ENCODE measurements at regions not wholly inside any gene's neighbourhood (a gene's known extent, or its start where the extent isn't known, plus 50 kb on each side); places are given as distances from the start of the nearest gene placed in this dataset.

DNA sequence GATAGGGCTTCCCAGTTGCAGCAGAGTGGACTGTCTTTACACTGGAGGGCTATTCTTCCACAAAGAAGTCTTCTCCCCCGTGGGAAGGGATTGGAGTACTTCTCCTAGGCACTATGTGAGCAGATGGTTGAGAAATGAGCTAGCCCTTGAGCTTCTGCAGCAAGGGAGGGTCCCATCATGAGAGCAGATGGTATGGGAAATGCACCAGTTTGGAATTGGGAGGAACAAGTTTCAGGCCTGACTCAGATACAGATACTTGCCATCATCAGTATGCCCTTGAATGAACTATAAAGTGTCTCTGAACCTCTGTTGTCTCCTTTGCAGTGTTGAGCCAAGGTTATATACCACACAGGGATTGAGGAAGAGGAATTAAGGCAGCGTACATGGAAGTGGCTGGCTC is 757.4 kb downstream of the RNF144A start:
- H3K27ac ChIP-seq (ENCODE audit: low read length) = no peak overlapping the region
- no peak overlapping the region for H3K4me3 ChIP-seq (ENCODE audit: low read length)
- peaks cover 2% of the 10 kb centered on the region for H3K9me3 ChIP-seq (replicated peaks; ENCODE audit: control insufficient read depth, low read depth, low read length)
- peaks cover 6% of the 10 kb centered on the region for H3K4me1 ChIP-seq (ENCODE audit: control insufficient read depth, insufficient read depth, low read length)
- DNase-seq = no peak
- H3K36me3 ChIP-seq (ENCODE audit: control insufficient read depth, insufficient read depth, low read length) = no peaks in the 10 kb centered on the region
- no peaks in the 10 kb centered on the region for H3K27me3 ChIP-seq (ENCODE audit: control insufficient read depth, insufficient read depth, low read length)
- WGBS (ENCODE audit: insufficient coverage) = 100% methylated on average over 1 of the region's 2 CpGs

DNA sequence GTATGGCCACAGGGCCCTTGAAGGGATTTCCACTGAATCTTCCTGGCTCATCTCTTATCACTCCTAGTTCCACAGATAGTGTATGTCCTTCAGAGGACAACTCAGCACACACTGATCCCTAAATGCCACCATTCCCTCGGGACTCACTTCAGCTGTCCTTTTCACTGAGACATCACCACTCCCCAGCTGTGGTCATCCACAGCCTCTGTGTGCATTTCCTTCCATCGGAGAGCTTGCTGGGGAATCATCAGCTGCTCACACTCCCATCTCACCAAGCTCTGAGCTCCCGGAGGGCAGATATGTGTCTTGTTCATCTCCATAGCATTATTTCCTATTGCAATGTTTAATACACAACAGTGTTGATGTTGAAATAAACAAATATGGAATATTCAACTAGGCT is 759.5 kb downstream of the RNF144A start:
- no peaks in the 10 kb centered on the region for H3K36me3 ChIP-seq (ENCODE audit: control insufficient read depth, insufficient read depth, low read length)
- H3K27me3 ChIP-seq (ENCODE audit: control insufficient read depth, insufficient read depth, low read length) = no peaks in the 10 kb centered on the region
- no peaks in the 10 kb centered on the region for H3K4me1 ChIP-seq (ENCODE audit: control insufficient read depth, insufficient read depth, low read length)
- peaks cover 2% of the 10 kb centered on the region for H3K9me3 ChIP-seq (replicated peaks; ENCODE audit: control insufficient read depth, low read depth, low read length)
- H3K4me3 ChIP-seq (ENCODE audit: low read length) = no peak overlapping the region
- 75% methylated on average over 2 of the region's 3 CpGs for WGBS (ENCODE audit: insufficient coverage)
- DNase-seq = no peak
- no peak overlapping the region for H3K27ac ChIP-seq (ENCODE audit: low read length)

DNA sequence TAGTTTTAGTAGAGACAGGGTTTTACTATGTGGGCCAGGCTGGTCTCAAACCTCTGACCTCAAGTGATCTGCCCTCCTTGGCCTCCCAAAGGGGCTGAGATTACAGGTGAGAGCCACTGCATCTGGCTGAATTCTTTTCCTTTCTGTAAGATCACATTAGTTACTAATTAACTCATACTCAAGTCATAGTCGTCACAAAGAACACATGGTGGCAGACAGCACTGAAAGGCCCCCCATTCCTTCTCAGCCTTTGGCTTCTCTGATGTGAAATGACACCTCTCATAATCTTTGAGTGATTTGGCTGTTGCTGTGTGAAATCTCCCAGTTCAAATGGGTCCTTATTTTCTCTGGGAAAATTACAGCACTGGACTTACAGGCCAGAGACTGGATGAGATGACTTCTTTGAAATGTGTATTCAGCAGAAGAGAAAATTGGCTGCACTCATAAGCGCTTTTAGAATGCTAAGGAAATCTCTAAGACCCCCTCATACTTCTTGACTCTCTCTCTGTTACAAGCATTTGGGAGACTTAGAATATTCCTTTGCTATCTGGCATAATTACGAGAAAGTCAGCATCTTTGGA is 764.8 kb downstream of the RNF144A start:
- Histone ChIP-seq H3K9me3 (replicated peaks; ENCODE audit: control insufficient read depth, low read depth, low read length) (no peaks in the 10 kb centered on the region), H3K27ac (ENCODE audit: low read length) (no peak overlapping the region), H3K36me3 (ENCODE audit: control insufficient read depth, insufficient read depth, low read length) (no peaks in the 10 kb centered on the region), H3K4me1 (ENCODE audit: control insufficient read depth, insufficient read depth, low read length) (no peaks in the 10 kb centered on the region), H3K27me3 (ENCODE audit: control insufficient read depth, insufficient read depth, low read length) (no peaks in the 10 kb centered on the region), H3K4me3 (ENCODE audit: low read length) (no peak overlapping the region)
- DNase-seq = no peak
- WGBS (ENCODE audit: insufficient coverage) = no CpG with 5 or more reads among the region's 3 CpGs

DNA sequence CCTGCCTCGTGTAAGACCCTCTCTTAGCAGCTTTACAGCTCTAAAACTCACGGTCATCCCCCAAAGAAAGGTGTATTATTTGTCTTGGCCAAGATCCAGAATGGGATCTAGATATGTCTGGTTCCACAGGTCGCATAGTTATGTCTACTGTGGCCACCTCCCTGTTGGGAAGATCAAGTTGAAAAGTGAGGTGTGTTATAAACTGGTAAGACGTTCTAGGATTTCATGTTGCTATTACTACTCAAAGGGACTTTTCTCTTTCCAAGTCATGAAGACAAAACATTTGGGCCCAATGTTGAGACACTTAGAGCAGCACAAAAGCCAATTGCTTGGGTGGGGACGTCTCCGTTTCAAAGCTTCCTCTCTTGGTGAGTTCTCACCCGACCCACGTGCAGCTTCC is 766.0 kb downstream of the RNF144A start:
- Histone ChIP-seq H3K9me3 (replicated peaks; ENCODE audit: control insufficient read depth, low read depth, low read length) (no peaks in the 10 kb centered on the region), H3K36me3 (ENCODE audit: control insufficient read depth, insufficient read depth, low read length) (no peaks in the 10 kb centered on the region), H3K4me1 (ENCODE audit: control insufficient read depth, insufficient read depth, low read length) (no peaks in the 10 kb centered on the region), H3K27me3 (ENCODE audit: control insufficient read depth, insufficient read depth, low read length) (no peaks in the 10 kb centered on the region), H3K27ac (ENCODE audit: low read length) (no peak overlapping the region), H3K4me3 (ENCODE audit: low read length) (no peak overlapping the region)
- DNase-seq = no peak
- WGBS (ENCODE audit: insufficient coverage) = 62% methylated on average over 2 of the region's 8 CpGs

DNA sequence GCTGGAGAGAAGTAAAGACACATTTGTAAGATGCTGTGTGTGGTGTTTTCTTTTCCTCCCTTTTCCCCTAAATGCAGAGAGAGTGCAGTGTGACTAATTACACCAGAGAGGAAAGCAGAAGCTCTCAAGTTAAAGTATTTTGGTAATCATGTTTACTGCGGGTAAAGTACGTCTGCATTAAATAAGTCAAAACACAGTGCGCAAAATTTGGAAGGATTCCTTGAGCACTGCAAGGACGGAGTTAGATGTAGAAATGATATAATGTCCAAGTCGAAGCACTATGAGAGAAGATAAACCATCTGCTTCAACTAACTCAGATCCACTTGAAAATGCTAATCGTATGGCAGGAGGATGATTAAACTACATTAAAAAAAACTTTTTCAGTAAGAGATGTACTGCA is 766.5 kb downstream of the RNF144A start:
- DNase-seq = no peak
- Histone ChIP-seq H3K9me3 (replicated peaks; ENCODE audit: control insufficient read depth, low read depth, low read length) (no peaks in the 10 kb centered on the region), H3K27ac (ENCODE audit: low read length) (no peak overlapping the region), H3K27me3 (ENCODE audit: control insufficient read depth, insufficient read depth, low read length) (no peaks in the 10 kb centered on the region), H3K4me1 (ENCODE audit: control insufficient read depth, insufficient read depth, low read length) (no peaks in the 10 kb centered on the region), H3K4me3 (ENCODE audit: low read length) (no peak overlapping the region), H3K36me3 (ENCODE audit: control insufficient read depth, insufficient read depth, low read length) (no peaks in the 10 kb centered on the region)
- WGBS (ENCODE audit: insufficient coverage) = no CpG with 5 or more reads among the region's 6 CpGs

DNA sequence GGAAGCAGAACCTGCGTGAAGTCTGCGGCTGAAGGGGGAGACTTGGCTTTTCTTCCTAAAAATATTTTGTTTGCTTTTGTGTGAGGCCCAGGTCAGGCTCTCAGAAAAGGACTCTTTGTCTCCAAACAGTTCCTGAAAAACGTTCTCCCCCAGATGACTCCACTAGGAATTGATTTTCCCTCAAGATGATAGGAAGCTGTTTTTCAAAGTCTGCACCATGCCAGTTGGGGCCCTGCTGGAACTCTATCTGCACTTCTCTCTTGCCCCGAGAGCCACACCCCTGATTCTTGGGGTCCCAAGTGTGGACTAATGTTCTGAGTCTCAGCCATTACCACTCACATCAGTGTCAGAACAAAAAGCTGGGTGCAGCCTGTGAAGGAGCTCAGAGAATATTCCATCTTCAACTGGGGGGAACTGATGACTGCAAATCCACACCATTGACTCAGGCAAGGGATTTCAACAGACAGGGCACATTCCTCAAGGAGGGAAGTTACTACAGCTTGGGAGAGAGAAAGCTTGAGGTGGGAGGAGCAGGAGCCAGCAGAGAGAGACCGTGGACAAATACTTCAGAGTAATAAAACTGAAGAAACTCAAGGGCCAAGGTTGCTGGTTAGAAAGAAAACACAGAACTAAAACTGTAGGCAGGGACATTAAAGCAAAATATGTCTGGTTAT is 768.3 kb downstream of the RNF144A start:
- no CpG with 5 or more reads among the region's 5 CpGs for WGBS (ENCODE audit: insufficient coverage)

DNA sequence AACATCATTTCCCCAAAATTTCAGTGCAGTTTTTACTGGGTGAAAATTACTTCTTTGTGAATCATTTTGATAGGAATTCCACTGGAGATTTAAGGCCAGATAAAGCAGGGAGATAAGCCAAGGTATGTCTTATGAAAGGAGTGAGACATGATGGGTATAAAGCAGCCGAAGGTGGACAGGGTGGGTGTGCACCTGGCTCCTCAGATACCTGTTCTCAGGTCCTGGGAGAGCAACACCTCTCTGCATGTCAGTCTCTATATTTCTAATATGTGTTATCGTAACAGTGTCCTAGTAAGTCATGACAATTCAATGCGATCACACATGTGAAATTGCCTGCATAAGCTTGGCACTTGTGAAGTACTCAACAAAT is 768.8 kb downstream of the RNF144A start:
- no peaks in the 10 kb centered on the region for H3K4me1 ChIP-seq (ENCODE audit: control insufficient read depth, insufficient read depth, low read length)
- no peaks in the 10 kb centered on the region for H3K27me3 ChIP-seq (ENCODE audit: control insufficient read depth, insufficient read depth, low read length)
- H3K9me3 ChIP-seq (replicated peaks; ENCODE audit: control insufficient read depth, low read depth, low read length) = no peaks in the 10 kb centered on the region
- no peaks in the 10 kb centered on the region for H3K36me3 ChIP-seq (ENCODE audit: control insufficient read depth, insufficient read depth, low read length)
- H3K27ac ChIP-seq (ENCODE audit: low read length) = no peak overlapping the region
- no peak for DNase-seq
- H3K4me3 ChIP-seq (ENCODE audit: low read length) = no peak overlapping the region
- 100% methylated on average over 2 of the region's 3 CpGs for WGBS (ENCODE audit: insufficient coverage)

More for the DNA sequence above, 768.3 kb downstream of the RNF144A start:
- DNase-seq = no peak
- Histone ChIP-seq H3K4me1 (ENCODE audit: control insufficient read depth, insufficient read depth, low read length) (no peaks in the 10 kb centered on the region), H3K27ac (ENCODE audit: low read length) (no peak overlapping the region), H3K4me3 (ENCODE audit: low read length) (no peak overlapping the region), H3K36me3 (ENCODE audit: control insufficient read depth, insufficient read depth, low read length) (no peaks in the 10 kb centered on the region), H3K9me3 (replicated peaks; ENCODE audit: control insufficient read depth, low read depth, low read length) (no peaks in the 10 kb centered on the region), H3K27me3 (ENCODE audit: control insufficient read depth, insufficient read depth, low read length) (no peaks in the 10 kb centered on the region)

DNA sequence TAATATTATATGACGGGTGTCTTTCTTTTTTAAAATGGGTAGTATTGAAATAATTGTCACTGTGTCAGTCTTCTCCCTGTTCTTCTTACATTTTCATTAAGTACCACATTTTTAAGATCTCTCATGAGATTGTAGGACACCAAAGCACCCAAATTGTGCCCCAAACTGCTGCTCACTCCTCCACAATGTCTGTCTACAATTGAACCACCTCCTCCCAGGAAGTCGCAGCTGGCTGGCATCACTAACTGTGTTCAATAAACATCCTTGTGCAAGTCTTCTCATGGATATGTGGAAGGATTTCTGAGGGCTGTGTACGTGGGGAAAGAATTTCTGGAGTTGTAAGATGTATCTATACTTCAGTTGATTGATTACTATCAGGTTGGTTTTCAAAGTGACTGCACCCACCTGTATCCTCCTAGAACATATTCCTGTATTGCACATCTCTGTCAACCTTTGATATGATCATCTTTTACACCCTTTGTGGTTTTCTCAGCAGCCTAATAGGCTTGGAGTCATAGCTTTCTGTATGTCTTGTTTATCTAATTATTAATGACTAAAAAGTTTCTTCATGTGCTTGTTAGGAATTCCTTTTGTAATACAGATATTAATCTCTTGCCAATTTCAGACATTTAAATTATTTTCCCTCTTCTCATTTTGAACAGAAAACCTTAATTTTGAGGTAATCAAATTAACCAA is 774.9 kb downstream of the RNF144A start:
- no peak overlapping the region for H3K4me3 ChIP-seq (ENCODE audit: low read length)
- H3K4me1 ChIP-seq (ENCODE audit: control insufficient read depth, insufficient read depth, low read length) = no peaks in the 10 kb centered on the region
- no peaks in the 10 kb centered on the region for H3K27me3 ChIP-seq (ENCODE audit: control insufficient read depth, insufficient read depth, low read length)
- no peaks in the 10 kb centered on the region for H3K9me3 ChIP-seq (replicated peaks; ENCODE audit: control insufficient read depth, low read depth, low read length)
- H3K36me3 ChIP-seq (ENCODE audit: control insufficient read depth, insufficient read depth, low read length) = no peaks in the 10 kb centered on the region
- WGBS (ENCODE audit: insufficient coverage) = no CpG with 5 or more reads among the region's 3 CpGs
- no peak for DNase-seq
- no peak overlapping the region for H3K27ac ChIP-seq (ENCODE audit: low read length)

DNA sequence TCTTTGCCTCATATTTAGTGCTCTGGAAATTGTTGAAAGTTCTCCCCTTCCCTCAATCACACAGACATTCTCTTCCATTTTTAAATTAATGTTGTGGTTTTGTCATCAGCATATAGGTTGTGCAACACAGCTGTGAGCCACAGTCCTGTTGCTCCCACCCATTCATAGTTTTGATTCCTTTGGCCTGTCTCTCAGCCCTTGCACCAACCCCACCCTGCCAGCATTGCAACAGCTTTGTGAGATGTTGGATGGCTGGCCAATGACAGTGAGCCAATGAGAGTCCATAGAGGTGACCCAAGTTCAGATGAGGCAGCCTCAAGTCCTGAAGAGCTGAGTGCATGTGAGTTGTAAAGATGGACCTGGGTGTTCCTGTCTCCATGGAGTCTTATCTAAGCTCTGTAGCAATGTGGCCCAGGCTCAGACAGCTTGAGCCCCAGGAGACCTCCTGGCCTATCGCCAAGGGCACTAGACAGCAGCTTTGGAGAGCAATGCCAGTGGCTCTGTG is 775.5 kb downstream of the RNF144A start:
- Histone ChIP-seq H3K4me3 (ENCODE audit: low read length) (no peak overlapping the region), H3K9me3 (replicated peaks; ENCODE audit: control insufficient read depth, low read depth, low read length) (no peaks in the 10 kb centered on the region), H3K27me3 (ENCODE audit: control insufficient read depth, insufficient read depth, low read length) (no peaks in the 10 kb centered on the region), H3K4me1 (ENCODE audit: control insufficient read depth, insufficient read depth, low read length) (no peaks in the 10 kb centered on the region), H3K27ac (ENCODE audit: low read length) (no peak overlapping the region), H3K36me3 (ENCODE audit: control insufficient read depth, insufficient read depth, low read length) (no peaks in the 10 kb centered on the region)
- WGBS (ENCODE audit: insufficient coverage) = 100% methylated on average over 1 of the region's 1 CpG
- no peak for DNase-seq

DNA sequence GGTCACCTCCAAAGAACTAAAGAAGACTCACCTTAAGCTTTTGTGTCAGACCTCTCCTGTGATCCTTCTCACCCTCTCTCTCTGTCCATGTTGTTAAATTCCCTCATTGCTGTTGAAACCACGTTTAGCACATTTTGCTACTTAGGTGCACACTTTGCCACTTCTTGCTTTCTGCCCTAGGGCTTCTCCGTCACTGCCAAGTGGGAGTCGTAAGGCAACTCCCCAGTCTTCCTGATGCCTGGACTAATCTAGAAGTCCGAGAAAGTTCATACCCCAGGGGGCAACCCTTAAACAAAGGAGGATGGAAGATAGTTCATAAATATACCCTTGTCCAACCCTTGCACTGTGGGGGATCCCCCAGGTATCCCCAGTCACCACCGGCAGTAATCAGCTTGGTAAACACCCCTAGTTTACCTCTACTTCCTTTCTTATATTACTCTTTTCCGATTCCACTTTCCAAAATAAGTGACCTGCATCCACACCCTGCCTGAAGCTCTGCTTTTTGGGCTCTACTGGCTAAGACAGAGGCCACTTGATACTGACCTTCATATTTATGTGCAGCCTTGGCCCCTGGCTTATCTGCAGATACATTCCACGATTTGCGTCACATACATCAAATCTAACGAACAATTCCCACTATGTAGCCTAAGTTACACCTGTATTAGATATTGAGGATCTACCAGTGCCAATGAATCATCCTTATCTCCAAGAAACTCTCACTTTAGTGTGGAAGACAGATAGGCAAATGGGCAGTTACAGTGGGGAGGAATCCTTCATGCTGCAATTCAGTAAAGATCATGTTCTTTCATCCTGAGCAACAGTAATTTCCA is 776.2 kb downstream of the RNF144A start:
- no peak overlapping the region for H3K27ac ChIP-seq (ENCODE audit: low read length)
- no peak overlapping the region for H3K4me3 ChIP-seq (ENCODE audit: low read length)
- 68% methylated on average over 6 of the region's 9 CpGs for WGBS (ENCODE audit: insufficient coverage)
- no peaks in the 10 kb centered on the region for H3K27me3 ChIP-seq (ENCODE audit: control insufficient read depth, insufficient read depth, low read length)
- no peaks in the 10 kb centered on the region for H3K36me3 ChIP-seq (ENCODE audit: control insufficient read depth, insufficient read depth, low read length)
- no peaks in the 10 kb centered on the region for H3K4me1 ChIP-seq (ENCODE audit: control insufficient read depth, insufficient read depth, low read length)
- no peaks in the 10 kb centered on the region for H3K9me3 ChIP-seq (replicated peaks; ENCODE audit: control insufficient read depth, low read depth, low read length)
- DNase-seq = no peak

All from muscle of leg (tissue), 3 donors.